Stomach (tissue), 4 donors: ENCODE measurements at regions not wholly inside any gene's neighbourhood (a gene's known extent, or its start where the extent isn't known, plus 50 kb on each side); places are given as distances from the start of the nearest gene placed in this dataset.
"Not testable (repeated sequence)": the region's sequence is repeated elsewhere in the genome, so short reads cannot be mapped to it uniquely, and the experiment has no call there.

ENCODE experiments used
- POLR2A ChIP-seq, 4 donors: fragments of 450-650 bp; IDR thresholded peaks; one replicate each; pipeline ENCODE4 v1.6.1; 2016; ENCODE audit warnings: antibody characterized with exemption in 4 of 4, control low read depth in 2 of 4, mild to moderate bottlenecking in 1 of 4, moderate library complexity in 1 of 4
- POLR2AphosphoS5 ChIP-seq, 3 donors: sonication (generic); formaldehyde crosslinking; IDR thresholded peaks; one replicate each; pipeline ENCODE4 v1.6.1; 2016; ENCODE audit warnings: antibody characterized with exemption in 3 of 3
- TF ChIP-seq, protein P1 (sequence below), 7 experiments: fragments of 450-650 bp in 4 of 7; fragments of 200-600 bp in 3 of 7; sonication (generic) in 3 of 7; IDR thresholded peaks; one replicate each; pipeline ENCODE4 v1.5.1; 2016 to 2019; ENCODE audit warnings: antibody characterized with exemption in 7 of 7, control low read depth in 2 of 7, mild to moderate bottlenecking in 1 of 7

DNA sequence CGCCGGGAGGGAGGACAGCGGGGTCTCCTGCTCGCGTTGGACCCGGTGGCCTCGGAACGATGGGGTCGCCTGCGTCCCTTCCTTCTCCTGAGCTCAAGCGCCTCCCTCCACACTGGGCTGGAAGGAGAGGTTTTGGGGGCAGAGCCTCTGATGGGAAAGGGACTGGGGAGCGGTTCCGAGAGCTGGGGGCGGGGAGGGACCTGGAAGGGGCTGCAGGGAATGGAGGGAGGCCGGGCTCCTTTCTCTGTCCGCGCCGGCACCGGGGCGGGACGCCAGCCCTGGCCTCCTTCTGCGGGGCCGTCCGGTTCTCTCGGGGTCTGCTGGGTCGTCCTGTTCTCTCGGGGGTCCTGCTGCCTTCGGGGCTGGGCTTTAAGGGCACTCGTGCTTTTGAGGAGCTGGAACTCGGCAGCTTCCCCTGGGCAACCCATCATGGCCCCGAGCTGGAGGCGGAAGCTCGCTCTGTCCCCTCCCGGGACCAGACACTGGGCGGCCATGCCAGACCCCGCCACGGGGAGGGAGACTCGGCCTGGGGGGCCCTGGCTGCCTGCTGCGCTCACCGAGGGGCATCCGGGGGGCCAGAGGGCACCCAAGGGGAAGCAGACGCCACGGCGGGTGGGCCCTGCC is 3956.7 kb upstream of the TPTE start:
- TF ChIP-seq, protein P1, sequence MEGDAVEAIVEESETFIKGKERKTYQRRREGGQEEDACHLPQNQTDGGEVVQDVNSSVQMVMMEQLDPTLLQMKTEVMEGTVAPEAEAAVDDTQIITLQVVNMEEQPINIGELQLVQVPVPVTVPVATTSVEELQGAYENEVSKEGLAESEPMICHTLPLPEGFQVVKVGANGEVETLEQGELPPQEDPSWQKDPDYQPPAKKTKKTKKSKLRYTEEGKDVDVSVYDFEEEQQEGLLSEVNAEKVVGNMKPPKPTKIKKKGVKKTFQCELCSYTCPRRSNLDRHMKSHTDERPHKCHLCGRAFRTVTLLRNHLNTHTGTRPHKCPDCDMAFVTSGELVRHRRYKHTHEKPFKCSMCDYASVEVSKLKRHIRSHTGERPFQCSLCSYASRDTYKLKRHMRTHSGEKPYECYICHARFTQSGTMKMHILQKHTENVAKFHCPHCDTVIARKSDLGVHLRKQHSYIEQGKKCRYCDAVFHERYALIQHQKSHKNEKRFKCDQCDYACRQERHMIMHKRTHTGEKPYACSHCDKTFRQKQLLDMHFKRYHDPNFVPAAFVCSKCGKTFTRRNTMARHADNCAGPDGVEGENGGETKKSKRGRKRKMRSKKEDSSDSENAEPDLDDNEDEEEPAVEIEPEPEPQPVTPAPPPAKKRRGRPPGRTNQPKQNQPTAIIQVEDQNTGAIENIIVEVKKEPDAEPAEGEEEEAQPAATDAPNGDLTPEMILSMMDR (IDR thresholded peaks at IDR 0.05), result not testable (repeated sequence)
- TF ChIP-seq POLR2AphosphoS5, POLR2A (IDR thresholded peaks at IDR 0.05): not testable (repeated sequence)
